PC-3 (cell line): ENCODE measurements at regions not wholly inside any gene's neighbourhood (a gene's known extent, or its start where the extent isn't known, plus 50 kb on each side); places are given as distances from the start of the nearest gene placed in this dataset.

Experiments used
- CTCF ChIP-seq: fragments of 300-600 bp; sonication (generic); conservative IDR thresholded peaks from 2 replicates; pipeline ENCODE4 v1.5.1; 2017; ENCODE audit warnings: antibody characterized with exemption, low read depth, mild to moderate bottlenecking, low read length
- EZH2 ChIP-seq: fragments of 300-600 bp; sonication (generic); IDR thresholded peaks from one replicate; pipeline ENCODE4 v1.6.1; 2017; ENCODE audit warnings: antibody characterized with exemption, mild to moderate bottlenecking, low read length; ENCODE audit not compliant: unreplicated experiment

- TF ChIP-seq EZH2 (no peak), CTCF (no peak)
These were observed 332.7 kb downstream of the PRDM5 start for GRCh38 chr4:120589787-120590186.
